ENCODE measurements at regions not wholly inside any gene's neighbourhood (a gene's known extent, or its start where the extent isn't known, plus 50 kb on each side); places are given as distances from the start of the nearest gene placed in this dataset.
"Not testable (repeated sequence)": the region's sequence is repeated elsewhere in the genome, so short reads cannot be mapped to it uniquely, and the experiment has no call there.

DNA sequence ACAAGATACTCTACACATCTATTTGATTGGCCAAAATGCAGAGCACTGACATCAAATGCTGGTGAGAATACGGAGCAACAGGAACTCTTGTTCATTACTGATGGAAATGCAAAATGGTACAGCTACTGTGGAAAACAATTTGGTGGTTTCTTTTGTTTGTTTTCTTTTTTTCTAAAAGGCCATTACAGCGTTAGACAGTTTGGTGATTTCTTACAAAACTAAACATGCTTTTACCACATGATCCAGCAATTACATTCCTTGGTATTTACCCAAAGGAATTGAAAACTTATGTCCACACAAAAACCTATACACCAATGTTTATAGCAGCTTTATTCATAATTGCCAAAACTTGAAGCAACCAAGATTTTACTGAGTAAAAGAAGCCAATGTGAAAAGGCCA, 66.4 kb upstream of the FBXO28 start:
- Histone ChIP-seq H3K9me3 (no peaks in the 10 kb centered on the region), H3K36me3 (no peaks in the 10 kb centered on the region), H3K4me2 (no peak overlapping the region), H3K9ac (no peak overlapping the region), H4K20me1 (no peaks in the 10 kb centered on the region), H3K27me3 (no peaks in the 10 kb centered on the region), H3K4me1 (no peaks in the 10 kb centered on the region), H3K4me3 (no peak overlapping the region), H3K27ac (no peak overlapping the region)
- no peak for TF ChIP-seq Cebpa-rat (IDR thresholded peaks at IDR 0.05)

DNA sequence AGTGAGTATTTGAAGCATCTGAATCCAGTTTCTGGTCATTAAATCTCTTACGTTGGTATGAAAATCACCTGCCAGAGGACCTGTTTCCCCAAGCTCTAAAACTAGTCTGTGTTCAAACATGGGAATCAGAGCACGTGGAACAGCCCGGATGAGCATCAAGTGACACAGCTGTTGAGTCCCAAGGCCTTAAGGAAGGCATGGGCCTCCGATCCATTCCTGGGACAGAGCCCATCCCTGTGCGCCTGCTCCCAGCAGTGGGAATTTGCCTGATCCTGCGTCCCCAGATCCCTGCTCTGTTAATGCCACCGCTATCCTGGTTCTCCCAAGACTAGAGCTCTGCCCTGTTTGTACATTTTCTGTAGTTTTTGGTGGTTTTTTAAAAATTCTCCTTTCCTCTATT, 68.4 kb upstream of the FBXO28 start:
- Histone ChIP-seq H3K9me3 (no peaks in the 10 kb centered on the region), H3K27me3 (no peaks in the 10 kb centered on the region), H3K4me3 (no peak overlapping the region), H3K4me1 (no peaks in the 10 kb centered on the region), H3K9ac (no peak overlapping the region), H4K20me1 (no peaks in the 10 kb centered on the region), H3K27ac (no peak overlapping the region), H3K4me2 (no peak overlapping the region), H3K36me3 (no peaks in the 10 kb centered on the region)
- no peak for TF ChIP-seq Cebpa-rat (IDR thresholded peaks at IDR 0.05)

DNA sequence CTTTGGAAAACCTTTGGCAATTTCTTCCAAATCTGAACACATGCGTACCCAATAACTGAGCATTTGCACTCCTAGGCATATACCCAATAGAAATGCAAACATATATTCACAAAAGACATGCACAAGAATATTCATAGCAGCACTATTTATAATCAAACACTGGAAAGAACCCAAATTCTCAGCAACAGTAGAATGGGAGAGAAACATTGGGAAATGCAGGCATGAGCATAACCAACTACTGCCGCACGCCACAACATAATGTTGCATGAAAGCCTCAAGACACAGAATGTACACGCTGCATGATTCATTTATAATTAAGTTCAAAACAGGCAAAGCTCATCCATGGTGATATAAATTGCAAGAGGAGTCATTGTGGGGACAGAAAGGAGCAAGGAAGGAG, 69.5 kb upstream of the FBXO28 start:
- no peak overlapping the region for H3K4me2 ChIP-seq
- no peaks in the 10 kb centered on the region for H3K9me3 ChIP-seq
- no peaks in the 10 kb centered on the region for H4K20me1 ChIP-seq
- TF ChIP-seq Cebpa-rat (IDR thresholded peaks at IDR 0.05) = no peak
- H3K27me3 ChIP-seq = no peaks in the 10 kb centered on the region
- no peak overlapping the region for H3K9ac ChIP-seq
- no peaks in the 10 kb centered on the region for H3K4me1 ChIP-seq
- no peak overlapping the region for H3K27ac ChIP-seq
- no peaks in the 10 kb centered on the region for H3K36me3 ChIP-seq
- H3K4me3 ChIP-seq = no peak overlapping the region

DNA sequence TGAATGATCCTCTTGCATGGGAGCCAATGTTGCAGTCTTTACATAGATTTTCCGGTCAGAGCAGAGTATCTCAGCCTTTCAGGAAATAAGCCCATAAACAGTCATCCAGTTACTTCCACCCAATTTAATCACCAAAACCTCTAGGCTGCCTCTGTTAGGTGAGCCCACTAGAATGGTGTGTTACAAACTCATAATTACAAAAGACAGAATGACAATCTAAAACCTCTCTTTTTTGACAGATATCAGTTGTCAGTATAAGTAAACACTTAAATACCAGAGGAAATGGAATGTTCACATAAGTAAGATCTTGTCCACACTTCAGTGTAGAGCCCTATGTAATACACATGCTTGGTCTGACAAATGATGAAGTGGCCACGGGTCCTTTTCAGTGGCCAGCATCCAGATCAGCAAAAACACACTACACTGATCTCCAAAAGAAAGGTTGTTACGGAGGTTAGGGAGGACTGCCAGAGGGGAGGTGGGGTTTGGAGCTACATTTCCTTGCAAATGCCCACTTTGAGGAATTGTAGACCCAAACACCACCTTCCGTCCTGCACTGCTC, 71.3 kb upstream of the FBXO28 start:
- no peaks in the 10 kb centered on the region for H3K9me3 ChIP-seq
- no peak overlapping the region for H3K4me2 ChIP-seq
- H3K4me3 ChIP-seq = no peak overlapping the region
- no peaks in the 10 kb centered on the region for H4K20me1 ChIP-seq
- no peak overlapping the region for H3K27ac ChIP-seq
- H3K9ac ChIP-seq = no peak overlapping the region
- no peaks in the 10 kb centered on the region for H3K4me1 ChIP-seq
- H3K36me3 ChIP-seq = no peaks in the 10 kb centered on the region
- TF ChIP-seq Cebpa-rat (IDR thresholded peaks at IDR 0.05) = no peak
- H3K27me3 ChIP-seq = no peaks in the 10 kb centered on the region

DNA sequence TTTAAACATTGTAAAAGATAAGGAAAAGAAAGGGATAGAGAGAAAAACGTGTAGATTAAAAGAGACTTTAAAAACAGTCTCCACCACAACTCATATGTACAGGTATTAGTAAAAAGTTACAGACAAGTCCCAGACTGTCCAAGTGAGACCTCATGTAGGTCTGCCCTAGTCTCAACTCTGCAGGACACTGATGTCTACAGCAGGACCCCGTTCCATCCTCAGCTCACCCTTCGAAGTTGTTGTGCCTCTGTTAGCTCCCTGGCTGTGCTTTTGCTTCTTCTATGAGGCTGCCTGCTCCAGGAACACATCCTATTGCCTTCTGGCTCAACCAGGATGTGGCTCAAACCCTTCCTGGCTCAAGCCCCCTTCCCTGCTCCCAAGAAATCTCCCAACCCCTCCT, 72.9 kb upstream of the FBXO28 start:
- Histone ChIP-seq H3K27ac (no peak overlapping the region), H3K27me3 (no peaks in the 10 kb centered on the region), H3K4me2 (no peak overlapping the region), H3K9ac (no peak overlapping the region), H3K4me3 (no peak overlapping the region), H3K9me3 (no peaks in the 10 kb centered on the region), H3K4me1 (no peaks in the 10 kb centered on the region), H4K20me1 (no peaks in the 10 kb centered on the region), H3K36me3 (no peaks in the 10 kb centered on the region)
- TF ChIP-seq Cebpa-rat (IDR thresholded peaks at IDR 0.05) = no peak

DNA sequence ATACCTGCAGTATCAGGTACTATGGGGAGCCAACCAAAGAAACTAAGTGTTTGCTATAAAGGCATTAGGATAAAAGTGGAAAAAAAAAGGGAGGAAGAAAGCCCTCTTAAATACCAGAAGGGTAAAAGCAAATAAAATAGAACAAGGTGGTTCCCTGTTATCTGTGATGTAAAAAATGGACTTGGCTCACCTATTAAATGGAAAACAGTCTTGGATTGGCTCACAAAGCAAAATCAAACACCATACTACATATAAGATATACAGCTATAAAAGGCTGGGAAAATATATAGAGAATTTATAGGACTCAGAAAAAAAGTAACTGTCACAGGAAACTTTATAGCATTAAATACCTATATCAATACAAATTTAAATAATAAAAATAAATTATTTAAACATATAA, 73.5 kb upstream of the FBXO28 start:
- H3K4me1 ChIP-seq, H3K27me3 ChIP-seq, H3K9me3 ChIP-seq, H3K27ac ChIP-seq, H3K4me2 ChIP-seq, H4K20me1 ChIP-seq, H3K4me3 ChIP-seq, H3K36me3 ChIP-seq, H3K9ac ChIP-seq: not testable (repeated sequence)

GRCh38 chr1:224040006-224040405, 73.9 kb upstream of the FBXO28 start:
- not testable (repeated sequence) for H3K4me3 ChIP-seq, H3K9me3 ChIP-seq, H3K4me1 ChIP-seq, H3K9ac ChIP-seq, H3K27me3 ChIP-seq, H3K36me3 ChIP-seq, H3K27ac ChIP-seq, H3K4me2 ChIP-seq, H4K20me1 ChIP-seq

- not testable (repeated sequence) for H4K20me1 ChIP-seq, H3K27ac ChIP-seq, H3K4me1 ChIP-seq, H3K9me3 ChIP-seq, H3K36me3 ChIP-seq, H3K4me2 ChIP-seq, H3K4me3 ChIP-seq, H3K27me3 ChIP-seq, H3K9ac ChIP-seq
Measured at GRCh38 chr1:224038832-224039231, 75.1 kb upstream of the FBXO28 start.

- not testable (repeated sequence) for H4K20me1 ChIP-seq, H3K27me3 ChIP-seq, H3K4me3 ChIP-seq, H3K4me2 ChIP-seq, H3K27ac ChIP-seq, H3K4me1 ChIP-seq, H3K9me3 ChIP-seq, H3K36me3 ChIP-seq, H3K9ac ChIP-seq
Measured at GRCh38 chr1:224037362-224037761, 76.5 kb upstream of the FBXO28 start.

DNA sequence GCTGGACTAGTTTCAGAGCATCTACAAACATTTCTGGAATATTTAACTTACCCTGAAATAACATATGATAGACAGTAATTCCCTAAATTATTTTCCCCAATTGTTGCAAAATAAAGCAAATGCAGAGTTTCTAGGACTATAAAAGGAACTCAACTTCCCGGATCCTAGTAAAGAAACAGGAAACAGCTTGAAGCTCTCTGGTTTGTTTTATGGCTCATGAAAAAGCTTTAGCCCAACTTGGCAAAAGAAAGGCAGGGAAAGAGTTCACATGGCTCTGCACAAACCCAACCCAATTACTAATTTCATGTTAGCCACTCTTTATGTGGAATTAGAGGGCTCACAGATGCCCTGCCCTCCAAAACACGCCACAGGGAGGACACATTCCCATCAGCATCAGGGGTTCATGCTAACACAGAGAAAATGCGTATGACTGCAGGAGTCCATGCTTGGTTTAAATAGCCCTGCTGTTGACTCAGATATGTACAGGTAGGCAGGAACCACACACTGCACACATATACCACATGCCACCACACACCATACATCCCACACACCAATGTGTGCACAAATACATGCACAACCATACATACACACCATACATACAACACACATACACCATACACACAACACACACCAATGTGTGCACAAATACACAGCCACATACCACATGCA, 81.2 kb upstream of the FBXO28 start:
- H3K4me1 ChIP-seq, H3K27ac ChIP-seq, H3K9ac ChIP-seq, H3K4me3 ChIP-seq, H3K36me3 ChIP-seq, H3K27me3 ChIP-seq, H3K9me3 ChIP-seq, H3K4me2 ChIP-seq, H4K20me1 ChIP-seq: not testable (repeated sequence)

DNA sequence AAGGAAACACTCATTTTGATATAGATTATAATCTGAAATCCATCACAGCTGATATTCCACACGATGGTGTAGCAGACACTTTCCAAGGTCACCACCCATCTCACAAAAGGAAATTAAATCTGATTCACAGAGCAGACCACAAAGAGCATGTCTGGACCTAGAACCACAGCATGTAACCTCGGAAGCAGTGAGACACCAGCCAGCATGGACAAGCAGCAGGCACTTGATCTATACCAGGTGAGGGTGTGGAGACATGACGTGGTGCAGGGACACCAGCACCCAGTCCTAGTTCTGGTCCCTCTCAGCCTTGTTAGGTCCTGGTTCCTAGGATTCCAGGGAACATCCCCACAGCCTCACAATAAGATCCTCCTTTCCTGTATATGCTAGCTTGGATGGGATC, 81.9 kb upstream of the FBXO28 start:
- not testable (repeated sequence) for H3K9me3 ChIP-seq, H3K4me1 ChIP-seq, H4K20me1 ChIP-seq, H3K27me3 ChIP-seq, H3K4me2 ChIP-seq, H3K9ac ChIP-seq, H3K4me3 ChIP-seq, H3K27ac ChIP-seq, H3K36me3 ChIP-seq

GRCh38 chr1:224030257-224030656, 83.7 kb upstream of the FBXO28 start:
- not testable (repeated sequence) for H3K4me1 ChIP-seq, H3K4me3 ChIP-seq, H3K36me3 ChIP-seq, H3K4me2 ChIP-seq, H3K9ac ChIP-seq, H3K27ac ChIP-seq, H3K27me3 ChIP-seq, H4K20me1 ChIP-seq, H3K9me3 ChIP-seq

- not testable (repeated sequence) for H3K4me2 ChIP-seq, H3K27me3 ChIP-seq, H3K27ac ChIP-seq, H3K36me3 ChIP-seq, H3K9me3 ChIP-seq, H3K9ac ChIP-seq, H3K4me1 ChIP-seq, H3K4me3 ChIP-seq, H4K20me1 ChIP-seq
Measured at GRCh38 chr1:224029286-224030025, 84.5 kb upstream of the FBXO28 start.

GRCh38 chr1:224028802-224029201, 85.1 kb upstream of the FBXO28 start:
- H3K9me3 ChIP-seq, H4K20me1 ChIP-seq, H3K27me3 ChIP-seq, H3K4me3 ChIP-seq, H3K36me3 ChIP-seq, H3K27ac ChIP-seq, H3K9ac ChIP-seq, H3K4me2 ChIP-seq, H3K4me1 ChIP-seq: not testable (repeated sequence)

DNA sequence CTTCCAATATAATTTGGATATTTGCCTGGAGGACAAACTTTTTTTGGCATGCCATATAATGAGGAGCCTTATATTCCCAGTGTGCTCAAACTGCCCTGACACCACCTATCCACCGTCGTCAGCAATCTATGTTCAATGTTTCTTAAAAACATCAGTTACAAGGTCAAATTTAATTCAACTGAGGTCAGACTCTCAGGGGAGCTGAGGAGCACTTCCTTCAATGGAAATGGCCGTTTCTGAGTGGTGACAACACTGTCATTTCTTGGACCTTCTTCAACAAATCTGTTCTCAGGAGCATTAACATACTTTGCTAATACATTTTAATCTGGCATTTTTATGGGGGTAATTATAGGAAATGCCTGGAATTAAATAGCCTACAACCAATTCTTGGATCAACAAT, 90.8 kb upstream of the FBXO28 start:
- not testable (repeated sequence) for H3K4me2 ChIP-seq, H3K4me3 ChIP-seq, H4K20me1 ChIP-seq, H3K9me3 ChIP-seq, H3K9ac ChIP-seq, H3K27me3 ChIP-seq, H3K36me3 ChIP-seq, H3K4me1 ChIP-seq, H3K27ac ChIP-seq
